Central memory CD8-positive, alpha-beta T cell (primary cell): ENCODE measurements at regions not wholly inside any gene's neighbourhood (a gene's known extent, or its start where the extent isn't known, plus 50 kb on each side); places are given as distances from the start of the nearest gene placed in this dataset.
"Not testable (repeated sequence)": the region's sequence is repeated elsewhere in the genome, so short reads cannot be mapped to it uniquely, and the experiment has no call there.

Experiments used
- ATAC-seq: fragments of 150-1000 bp; cut with Tn5 transposase; replicated peaks from 2 replicates; pipeline ENCODE4 v1.10.0; 2022; ENCODE audit warnings: mild to moderate bottlenecking, moderate FRiP score, moderate number of reproducible peaks; ENCODE audit not compliant: poor library complexity, severe bottlenecking; ENCODE audit errors: extremely low read depth
- DNase-seq, 2 donors: peaks; one replicate each; pipeline ENCODE4 v3.0.0; 2021; ENCODE audit warnings: low spot score in 2 of 2
- H3K27ac Mint-ChIP-seq: one replicate; pipeline ENCODE4 v1.8.0; 2022; ENCODE audit warnings: low read depth, mild to moderate bottlenecking, moderate library complexity, mixed read lengths
- H3K27me3 Mint-ChIP-seq: one replicate; pipeline ENCODE4 v1.8.0; 2022; ENCODE audit warnings: mixed read lengths
- H3K36me3 Mint-ChIP-seq: one replicate; pipeline ENCODE4 v1.8.0; 2022; ENCODE audit warnings: mild to moderate bottlenecking, moderate library complexity, mixed read lengths; ENCODE audit not compliant: insufficient read depth
- H3K4me1 Mint-ChIP-seq: one replicate; pipeline ENCODE4 v1.8.0; 2022; ENCODE audit warnings: mixed read lengths
- H3K4me3 Mint-ChIP-seq: one replicate; pipeline ENCODE4 v1.8.0; 2022; ENCODE audit warnings: mild to moderate bottlenecking, moderate library complexity, mixed read lengths
- H3K9me3 Mint-ChIP-seq: one replicate; pipeline ENCODE4 v1.8.0; 2022; ENCODE audit warnings: mixed read lengths

GRCh38 chr7:29747645-29748245 lies 58.6 kb upstream of the WIPF3 start:
- DNase-seq, H3K4me3 Mint-ChIP-seq, H3K36me3 Mint-ChIP-seq, H3K27ac Mint-ChIP-seq, H3K4me1 Mint-ChIP-seq, ATAC-seq, H3K9me3 Mint-ChIP-seq: not testable (repeated sequence)
- H3K27me3 Mint-ChIP-seq: peaks cover 30% of the 10 kb centered on the region

- DNase-seq (no peak), ATAC-seq (no peak)
- peaks cover 30% of the 10 kb centered on the region for H3K27me3 Mint-ChIP-seq
- H3K27ac Mint-ChIP-seq: no peak overlapping the region
- no peak overlapping the region for H3K4me3 Mint-ChIP-seq
- no peaks in the 10 kb centered on the region for H3K4me1 Mint-ChIP-seq
- peaks cover 2% of the 10 kb centered on the region for H3K36me3 Mint-ChIP-seq
- H3K9me3 Mint-ChIP-seq: no peaks in the 10 kb centered on the region
Observed at GRCh38 chr7:29748286-29749099, 57.8 kb upstream of the WIPF3 start.

- Mint-ChIP-seq H3K27me3 (peaks cover 29% of the 10 kb centered on the region), H3K9me3 (no peaks in the 10 kb centered on the region), H3K36me3 (peaks cover under 1% of the 10 kb centered on the region), H3K4me1 (no peaks in the 10 kb centered on the region), H3K4me3 (no peak overlapping the region), H3K27ac (no peak overlapping the region)
- DNase-seq (no peak), ATAC-seq (no peak)
Observed at GRCh38 chr7:29749701-29750321, 56.5 kb upstream of the WIPF3 start.

GRCh38 chr7:29750373-29750940 lies 55.9 kb upstream of the WIPF3 start:
- ATAC-seq, H3K4me3 Mint-ChIP-seq, H3K9me3 Mint-ChIP-seq, H3K4me1 Mint-ChIP-seq, H3K36me3 Mint-ChIP-seq, DNase-seq, H3K27ac Mint-ChIP-seq: not testable (repeated sequence)
- H3K27me3 Mint-ChIP-seq: peaks cover 32% of the 10 kb centered on the region

GRCh38 chr7:29751012-29751411 lies 55.3 kb upstream of the WIPF3 start:
- DNase-seq, H3K4me3 Mint-ChIP-seq, H3K4me1 Mint-ChIP-seq, H3K27ac Mint-ChIP-seq, H3K9me3 Mint-ChIP-seq, ATAC-seq, H3K36me3 Mint-ChIP-seq: not testable (repeated sequence)
- peaks cover 32% of the 10 kb centered on the region for H3K27me3 Mint-ChIP-seq

- Mint-ChIP-seq H3K27ac (no peak overlapping the region), H3K27me3 (peaks cover 22% of the 10 kb centered on the region), H3K4me3 (no peak overlapping the region), H3K4me1 (no peaks in the 10 kb centered on the region), H3K36me3 (no peaks in the 10 kb centered on the region), H3K9me3 (no peaks in the 10 kb centered on the region)
- ATAC-seq (no peak), DNase-seq (no peak)
Observed at GRCh38 chr7:29754874-29755490, 51.3 kb upstream of the WIPF3 start.
